ENCODE measurements at regions not wholly inside any gene's neighbourhood (a gene's known extent, or its start where the extent isn't known, plus 50 kb on each side); places are given as distances from the start of the nearest gene placed in this dataset.

- TF ChIP-seq POLR2A (IDR thresholded peaks at IDR 0.05) (no peak), CTCF (IDR thresholded peaks at IDR 0.05) (no peak)
Measured at GRCh38 chr13:86882835-86883234, 788.3 kb upstream of the SLITRK5 start.

Measured in transverse colon (tissue), 3 donors.